Suprapubic skin (tissue), 4 donors: ENCODE measurements at regions not wholly inside any gene's neighbourhood (a gene's known extent, or its start where the extent isn't known, plus 50 kb on each side); places are given as distances from the start of the nearest gene placed in this dataset.

Experiments
- DNase-seq, 2 donors: peaks; one replicate each; pipeline ENCODE4 v3.0.0-alpha.2; 2019; ENCODE audit warnings: low spot score in 2 of 2
- H3K27ac ChIP-seq: fragments of 200-600 bp; sonication (generic); one replicate; pipeline ENCODE4 v1.5.1; 2019
- H3K27me3 ChIP-seq: fragments of 200-600 bp; sonication (generic); one replicate; pipeline ENCODE4 v1.5.1; 2019
- H3K36me3 ChIP-seq: fragments of 200-600 bp; sonication (generic); one replicate; pipeline ENCODE4 v1.5.1; 2019
- H3K4me1 ChIP-seq: fragments of 200-600 bp; sonication (generic); one replicate; pipeline ENCODE4 v1.5.1; 2019
- H3K4me3 ChIP-seq: fragments of 200-600 bp; sonication (generic); one replicate; pipeline ENCODE4 v1.5.1; 2019; ENCODE audit warnings: mild to moderate bottlenecking
- H3K9me3 ChIP-seq: fragments of 200-600 bp; sonication (generic); one replicate; pipeline ENCODE4 v1.5.1; 2019
- CTCF ChIP-seq, 2 donors: fragments of 200-600 bp in 1 of 2; fragments of 450-650 bp in 1 of 2; sonication (generic) in 1 of 2; IDR thresholded peaks; one replicate each; pipeline ENCODE4 v1.5.1; 2016 to 2019; ENCODE audit warnings: antibody characterized with exemption in 2 of 2, mild to moderate bottlenecking in 1 of 2, moderate library complexity in 1 of 2
- EP300 ChIP-seq: sonication (generic); formaldehyde crosslinking; IDR thresholded peaks from one replicate; pipeline ENCODE4 v1.6.1; 2017; ENCODE audit warnings: antibody characterized with exemption
- POLR2A ChIP-seq, 2 donors: fragments of 450-650 bp; IDR thresholded peaks; one replicate each; pipeline ENCODE4 v1.6.1; 2017; ENCODE audit warnings: antibody characterized with exemption in 2 of 2, mild to moderate bottlenecking in 2 of 2, moderate library complexity in 2 of 2
- POLR2AphosphoS5 ChIP-seq, 3 donors: sonication (generic); formaldehyde crosslinking; IDR thresholded peaks; one replicate each; pipeline ENCODE4 v1.6.1; 2017; ENCODE audit warnings: antibody characterized with exemption in 3 of 3
- WGBS: methylation state at CpG from one replicate; pipeline ENCODE4 v1.1.5; 2018; 5-methylcytosine and 5-hydroxymethylcytosine counted together

- H3K4me1 ChIP-seq: no peaks in the 10 kb centered on the region
- no peak for DNase-seq
- TF ChIP-seq CTCF (IDR thresholded peaks at IDR 0.05) (no peak), POLR2AphosphoS5 (IDR thresholded peaks at IDR 0.05) (no peak), POLR2A (IDR thresholded peaks at IDR 0.05) (no peak), EP300 (no peak)
- 78% methylated on average over 2 of the region's 2 CpGs for WGBS
- no peak overlapping the region for H3K27ac ChIP-seq
- H3K36me3 ChIP-seq: no peaks in the 10 kb centered on the region
- H3K4me3 ChIP-seq: no peak overlapping the region
- no peaks in the 10 kb centered on the region for H3K9me3 ChIP-seq
- H3K27me3 ChIP-seq: no peaks in the 10 kb centered on the region
Measured at GRCh38 chr13:70619936-70620335, 511.7 kb upstream of the KLHL1 start.

GRCh38 chr13:70616847-70617246 is 508.6 kb upstream of the KLHL1 start:
- 87% methylated on average over 3 of the region's 3 CpGs for WGBS
- H3K4me1 ChIP-seq: no peaks in the 10 kb centered on the region
- H3K9me3 ChIP-seq: no peaks in the 10 kb centered on the region
- TF ChIP-seq CTCF (IDR thresholded peaks at IDR 0.05): no peak
- TF ChIP-seq POLR2AphosphoS5 (IDR thresholded peaks at IDR 0.05): no peak
- TF ChIP-seq EP300: no peak
- TF ChIP-seq POLR2A (IDR thresholded peaks at IDR 0.05): no peak
- no peaks in the 10 kb centered on the region for H3K36me3 ChIP-seq
- H3K27me3 ChIP-seq: no peaks in the 10 kb centered on the region
- no peak overlapping the region for H3K27ac ChIP-seq
- DNase-seq: no peak
- no peak overlapping the region for H3K4me3 ChIP-seq

GRCh38 chr13:70613295-70613694 is 505.0 kb upstream of the KLHL1 start:
- H3K4me3 ChIP-seq: no peak overlapping the region
- TF ChIP-seq POLR2A (IDR thresholded peaks at IDR 0.05) (no peak), EP300 (no peak), CTCF (IDR thresholded peaks at IDR 0.05) (no peak), POLR2AphosphoS5 (IDR thresholded peaks at IDR 0.05) (no peak)
- H3K4me1 ChIP-seq: no peaks in the 10 kb centered on the region
- 53% methylated on average over 1 of the region's 1 CpG for WGBS
- no peak for DNase-seq
- H3K9me3 ChIP-seq: no peaks in the 10 kb centered on the region
- no peaks in the 10 kb centered on the region for H3K27me3 ChIP-seq
- H3K27ac ChIP-seq: no peak overlapping the region
- H3K36me3 ChIP-seq: no peaks in the 10 kb centered on the region

GRCh38 chr13:70612881-70613280 is 504.6 kb upstream of the KLHL1 start:
- no peak overlapping the region for H3K27ac ChIP-seq
- 83% methylated on average over 2 of the region's 2 CpGs for WGBS

GRCh38 chr13:70604448-70604847 is 496.2 kb upstream of the KLHL1 start:
- H3K27me3 ChIP-seq: no peaks in the 10 kb centered on the region
- no peak for DNase-seq
- no peaks in the 10 kb centered on the region for H3K9me3 ChIP-seq
- H3K27ac ChIP-seq: no peak overlapping the region
- H3K4me1 ChIP-seq: no peaks in the 10 kb centered on the region
- no peak overlapping the region for H3K4me3 ChIP-seq
- no peaks in the 10 kb centered on the region for H3K36me3 ChIP-seq
- 66% methylated on average over 4 of the region's 4 CpGs for WGBS
- TF ChIP-seq EP300 (no peak), CTCF (IDR thresholded peaks at IDR 0.05) (no peak), POLR2AphosphoS5 (IDR thresholded peaks at IDR 0.05) (no peak), POLR2A (IDR thresholded peaks at IDR 0.05) (no peak)

More at GRCh38 chr13:70612881-70613280, 504.6 kb upstream of the KLHL1 start:
- Histone ChIP-seq H3K4me1 (no peaks in the 10 kb centered on the region), H3K27me3 (no peaks in the 10 kb centered on the region), H3K36me3 (no peaks in the 10 kb centered on the region), H3K9me3 (no peaks in the 10 kb centered on the region), H3K4me3 (no peak overlapping the region)
- DNase-seq: no peak
- TF ChIP-seq POLR2A (IDR thresholded peaks at IDR 0.05) (no peak), POLR2AphosphoS5 (IDR thresholded peaks at IDR 0.05) (no peak), CTCF (IDR thresholded peaks at IDR 0.05) (no peak), EP300 (no peak)
